HUES64 (cell line): ENCODE measurements at regions not wholly inside any gene's neighbourhood (a gene's known extent, or its start where the extent isn't known, plus 50 kb on each side); places are given as distances from the start of the nearest gene placed in this dataset.

Experiments used
- H3K27ac ChIP-seq: 2 replicates; pipeline ENCODE4 v1.7.0; 2013; ENCODE audit warnings: low read depth, low read length, inconsistent platforms
- H3K27me3 ChIP-seq: 2 replicates; pipeline ENCODE4 v1.6.1; 2013; ENCODE audit warnings: mild to moderate bottlenecking, low read length; ENCODE audit not compliant: insufficient read depth
- H3K36me3 ChIP-seq: 2 replicates; pipeline ENCODE4 v1.6.1; 2013; ENCODE audit warnings: mild to moderate bottlenecking, low read length; ENCODE audit not compliant: insufficient read depth
- H3K4me1 ChIP-seq: 2 replicates; pipeline ENCODE4 v1.6.1; 2013; ENCODE audit warnings: mild to moderate bottlenecking, low read length, moderate library complexity; ENCODE audit not compliant: insufficient read depth
- H3K4me3 ChIP-seq: 2 replicates; pipeline ENCODE4 v1.5.1; 2013; ENCODE audit warnings: mild to moderate bottlenecking, low read length, moderate library complexity
- H3K9ac ChIP-seq: 2 replicates; pipeline ENCODE4 v1.6.1; 2013; ENCODE audit warnings: mild to moderate bottlenecking, low read depth, low read length
- H3K9me3 ChIP-seq: 2 replicates; pipeline ENCODE4 v1.6.1; 2013; ENCODE audit warnings: low read depth, low read length; ENCODE audit not compliant: insufficient read depth
- WGBS: fragments of 150-250, 120-280 bp; methylation state at CpG from one replicate; pipeline ENCODE4 v1.1.7; 2013; ENCODE audit warnings: missing lambda C conversion rate; 5-methylcytosine and 5-hydroxymethylcytosine counted together

GRCh38 chr12:67593041-67593440 lies 55.5 kb upstream of the DYRK2 start:
- Histone ChIP-seq H3K36me3 (no peaks in the 10 kb centered on the region), H3K27ac (no peak overlapping the region), H3K9ac (no peak overlapping the region), H3K4me3 (no peak overlapping the region), H3K4me1 (0 out of 2 replicates have a peak, but pooled peaks cover 4% of the 10 kb centered on the region), H3K9me3 (0 out of 2 replicates have a peak, but pooled peaks cover 4% of the 10 kb centered on the region), H3K27me3 (no peaks in the 10 kb centered on the region)

- H3K27ac ChIP-seq: no peak overlapping the region
- no peaks in the 10 kb centered on the region for H3K27me3 ChIP-seq
- H3K9ac ChIP-seq: no peak overlapping the region
- H3K36me3 ChIP-seq: no peaks in the 10 kb centered on the region
- 0 out of 2 replicates have a peak, but pooled peaks cover 4% of the 10 kb centered on the region for H3K4me1 ChIP-seq
- 0 out of 2 replicates have a peak, but pooled peaks cover 4% of the 10 kb centered on the region for H3K9me3 ChIP-seq
- no peak overlapping the region for H3K4me3 ChIP-seq
- WGBS: 97% methylated on average over 2 of the region's 2 CpGs
These were observed 54.8 kb upstream of the DYRK2 start for GRCh38 chr12:67593461-67594330.

GRCh38 chr12:67594888-67595287 lies 53.7 kb upstream of the DYRK2 start:
- H3K4me1 ChIP-seq: 0 out of 2 replicates have a peak, but pooled peaks cover 4% of the 10 kb centered on the region
- H3K36me3 ChIP-seq: no peaks in the 10 kb centered on the region
- H3K9me3 ChIP-seq: 0 out of 2 replicates have a peak, but pooled peaks cover 4% of the 10 kb centered on the region
- H3K27me3 ChIP-seq: no peaks in the 10 kb centered on the region
- H3K4me3 ChIP-seq: no peak overlapping the region
- 86% methylated on average over 2 of the region's 2 CpGs for WGBS
- H3K9ac ChIP-seq: no peak overlapping the region
- no peak overlapping the region for H3K27ac ChIP-seq

GRCh38 chr12:67595365-67595764 lies 53.2 kb upstream of the DYRK2 start:
- H3K27ac ChIP-seq: no peak overlapping the region
- 0 out of 2 replicates have a peak, but pooled peaks cover 4% of the 10 kb centered on the region for H3K9me3 ChIP-seq
- H3K36me3 ChIP-seq: no peaks in the 10 kb centered on the region
- 80% methylated on average over 3 of the region's 3 CpGs for WGBS
- H3K27me3 ChIP-seq: no peaks in the 10 kb centered on the region
- no peak overlapping the region for H3K4me3 ChIP-seq
- no peak overlapping the region for H3K9ac ChIP-seq
- 0 out of 2 replicates have a peak, but pooled peaks cover 4% of the 10 kb centered on the region for H3K4me1 ChIP-seq

GRCh38 chr12:67598598-67598997 lies 49.9 kb upstream of the DYRK2 start:
- Histone ChIP-seq H3K9ac (no peak overlapping the region), H3K4me1 (peaks cover under 1% of the 10 kb centered on the region; the same call in 1 of the 2 replicates)

More at GRCh38 chr12:67598598-67598997, 49.9 kb upstream of the DYRK2 start:
- 0 out of 2 replicates have a peak, but pooled peaks cover 4% of the 10 kb centered on the region for H3K9me3 ChIP-seq
- no peaks in the 10 kb centered on the region for H3K27me3 ChIP-seq
- no peak overlapping the region for H3K27ac ChIP-seq
- no peak overlapping the region for H3K4me3 ChIP-seq
- no peaks in the 10 kb centered on the region for H3K36me3 ChIP-seq
- 91% methylated on average over 3 of the region's 3 CpGs for WGBS
